ENCODE measurements at regions not wholly inside any gene's neighbourhood (a gene's known extent, or its start where the extent isn't known, plus 50 kb on each side); places are given as distances from the start of the nearest gene placed in this dataset.

- intact Hi-C loops (cut with DNase I; ENCODE audit: low total_unique reads), result no loop called here
- no peak overlapping the region for H3K4me3 ChIP-seq (ENCODE audit: low read depth, poor library complexity, severe bottlenecking)
- 85 to 93% methylated on average over 3 of the region's 3 CpGs for WGBS, 2 donors
- TF ChIP-seq POLR2A (IDR thresholded peaks at IDR 0.05) (no peak), CTCF (IDR thresholded peaks at IDR 0.05) (no peak)
- no peak for DNase-seq (ENCODE audit: low spot score in 2 of 2)
Observed at GRCh38 chr2:52862801-52863200, 904.8 kb upstream of the CHAC2 start.

- intact Hi-C loops (cut with DNase I; ENCODE audit: low total_unique reads), result no loop called here
- no peak for DNase-seq (ENCODE audit: low spot score in 2 of 2)
- no peak overlapping the region for H3K4me3 ChIP-seq (ENCODE audit: low read depth, poor library complexity, severe bottlenecking)
- TF ChIP-seq POLR2A (IDR thresholded peaks at IDR 0.05) (no peak), CTCF (IDR thresholded peaks at IDR 0.05) (no peak)
- WGBS, 2 donors, result 82 to 86% methylated on average over 4 of the region's 4 CpGs
Observed at GRCh38 chr2:52861596-52861995, 906.0 kb upstream of the CHAC2 start.

- WGBS, 2 donors, result 48 to 55% methylated on average over 2 of the region's 2 CpGs
- H3K4me3 ChIP-seq (ENCODE audit: low read depth, poor library complexity, severe bottlenecking), result no peak overlapping the region
- DNase-seq (ENCODE audit: low spot score in 2 of 2), result no peak
- intact Hi-C loops (cut with DNase I; ENCODE audit: low total_unique reads), result no loop called here
- TF ChIP-seq CTCF (IDR thresholded peaks at IDR 0.05) (no peak), POLR2A (IDR thresholded peaks at IDR 0.05) (no peak)
Observed at GRCh38 chr2:52859065-52859464, 908.5 kb upstream of the CHAC2 start.

- TF ChIP-seq POLR2A (IDR thresholded peaks at IDR 0.05) (no peak), CTCF (IDR thresholded peaks at IDR 0.05) (no peak)
- 67 to 70% methylated on average over 3 of the region's 3 CpGs for WGBS, 2 donors
- H3K4me3 ChIP-seq (ENCODE audit: low read depth, poor library complexity, severe bottlenecking), result no peak overlapping the region
- no peak for DNase-seq (ENCODE audit: low spot score in 2 of 2)
- intact Hi-C loops (cut with DNase I; ENCODE audit: low total_unique reads), result no loop called here
Observed at GRCh38 chr2:52857722-52858121, 909.9 kb upstream of the CHAC2 start.

- intact Hi-C loops (cut with DNase I; ENCODE audit: low total_unique reads), result no loop called here
Observed at GRCh38 chr2:52852006-52852405, 915.6 kb upstream of the CHAC2 start.

More at GRCh38 chr2:52852006-52852405, 915.6 kb upstream of the CHAC2 start:
- H3K4me3 ChIP-seq (ENCODE audit: low read depth, poor library complexity, severe bottlenecking), result no peak overlapping the region
- no peak for TF ChIP-seq POLR2A (IDR thresholded peaks at IDR 0.05)
- no peak for TF ChIP-seq CTCF (IDR thresholded peaks at IDR 0.05)
- DNase-seq (ENCODE audit: low spot score in 2 of 2), result no peak
- 91 to 96% methylated on average over 7 of the region's 7 CpGs for WGBS, 2 donors

Measured in lower leg skin (tissue), 4 donors.